ENCODE measurements at regions not wholly inside any gene's neighbourhood (a gene's known extent, or its start where the extent isn't known, plus 50 kb on each side); places are given as distances from the start of the nearest gene placed in this dataset.

DNA sequence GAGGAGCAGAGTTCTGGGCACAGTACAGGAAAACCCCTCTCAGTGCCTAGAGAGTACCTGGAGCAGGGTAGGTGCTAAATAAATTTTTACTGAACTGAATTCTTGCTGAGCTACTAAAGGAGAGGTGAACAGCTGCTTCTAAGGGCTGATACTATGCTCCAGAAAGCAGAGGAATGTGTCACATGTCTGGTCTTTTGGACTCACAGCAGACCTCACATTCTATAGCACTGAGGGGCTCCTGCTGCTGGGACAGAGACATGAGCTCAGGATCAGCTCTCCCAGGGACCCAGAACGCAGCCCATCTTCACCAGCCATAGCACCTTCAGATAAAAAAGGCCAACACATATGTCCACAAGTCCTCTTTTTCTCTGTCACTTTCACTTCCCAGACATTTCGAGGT lies 133.0 kb upstream of the KLF14 start:
- H3K9me3 ChIP-seq, result no peaks in the 10 kb centered on the region
- no peak overlapping the region for H3K4me3 ChIP-seq
- H3K4me1 ChIP-seq (ENCODE audit: control insufficient read depth in 1 of 2, low read depth in 2 of 2), result no peaks in the 10 kb centered on the region
- no peak overlapping the region for H3K27ac ChIP-seq
- ATAC-seq (ENCODE audit: insufficient number of reproducible peaks, low FRiP score, low read depth), result no peak
- H3K27me3 ChIP-seq (replicated peaks; ENCODE audit: insufficient read depth), result no peaks in the 10 kb centered on the region
- TF ChIP-seq CTCF (IDR thresholded peaks at IDR 0.05), result no peak
- H3K36me3 ChIP-seq, result peaks cover 44% of the 10 kb centered on the region
- DNase-seq (ENCODE audit: low spot score), result no peak

DNA sequence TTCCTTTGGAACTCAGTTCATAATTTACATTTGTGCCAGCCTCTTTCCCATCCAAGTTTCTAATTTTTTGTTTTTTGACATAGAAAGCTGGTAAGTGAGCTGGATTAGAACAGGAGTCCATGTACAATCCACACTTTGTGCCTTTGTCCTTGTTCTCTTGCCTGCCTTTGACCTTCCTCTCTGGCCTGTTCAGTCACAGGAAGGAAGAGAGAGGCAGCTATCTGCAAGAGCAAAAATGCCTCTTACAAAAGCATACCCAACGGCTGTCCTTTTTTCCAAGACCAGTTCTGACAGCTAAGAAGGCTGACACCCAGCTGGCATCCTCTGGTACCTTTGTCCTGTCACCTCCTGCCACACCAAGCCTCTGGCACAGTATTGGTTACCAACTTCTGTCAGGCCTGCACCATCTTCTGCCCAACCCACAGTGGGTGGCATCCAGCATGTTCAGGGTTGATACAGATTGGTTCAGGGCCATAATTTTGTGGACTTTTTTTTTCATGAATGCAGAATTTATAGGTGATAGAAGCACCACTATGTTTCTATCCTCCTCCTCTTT lies 133.7 kb upstream of the KLF14 start:
- H3K4me3 ChIP-seq, result no peak overlapping the region
- no peak overlapping the region for H3K27ac ChIP-seq
- no peaks in the 10 kb centered on the region for H3K4me1 ChIP-seq (ENCODE audit: control insufficient read depth in 1 of 2, low read depth in 2 of 2)
- H3K9me3 ChIP-seq, result no peaks in the 10 kb centered on the region
- H3K27me3 ChIP-seq (replicated peaks; ENCODE audit: insufficient read depth), result no peaks in the 10 kb centered on the region
- no peak for TF ChIP-seq CTCF (IDR thresholded peaks at IDR 0.05)
- DNase-seq (ENCODE audit: low spot score), result no peak
- no peak for ATAC-seq (ENCODE audit: insufficient number of reproducible peaks, low FRiP score, low read depth)
- H3K36me3 ChIP-seq, result peaks cover 49% of the 10 kb centered on the region

DNA sequence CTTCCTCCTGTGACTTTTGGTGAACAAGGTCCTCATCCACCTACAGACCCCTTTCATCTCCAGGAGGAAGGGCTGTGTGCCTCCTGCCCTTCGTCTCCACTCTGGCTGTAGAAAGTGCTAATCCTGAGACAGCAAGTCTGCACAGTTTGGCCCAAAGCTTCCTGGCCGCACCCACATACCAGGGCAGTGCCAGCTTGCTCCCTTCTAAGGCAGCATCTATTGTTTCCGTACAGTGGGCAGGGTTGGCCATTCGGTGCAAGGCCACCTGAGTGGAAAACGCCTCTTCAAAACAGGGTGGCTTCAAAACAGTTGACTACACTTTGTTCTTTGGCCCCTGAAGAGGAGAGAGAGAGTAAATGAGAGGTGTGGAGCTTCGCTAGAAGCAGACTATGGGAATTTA lies 134.1 kb upstream of the KLF14 start:
- H3K36me3 ChIP-seq, result peaks cover 49% of the 10 kb centered on the region
- DNase-seq (ENCODE audit: low spot score) (no peak), ATAC-seq (ENCODE audit: insufficient number of reproducible peaks, low FRiP score, low read depth) (no peak)
- H3K4me1 ChIP-seq (ENCODE audit: control insufficient read depth in 1 of 2, low read depth in 2 of 2), result no peaks in the 10 kb centered on the region
- no peaks in the 10 kb centered on the region for H3K27me3 ChIP-seq (replicated peaks; ENCODE audit: insufficient read depth)
- no peak for TF ChIP-seq CTCF (IDR thresholded peaks at IDR 0.05)
- no peaks in the 10 kb centered on the region for H3K9me3 ChIP-seq
- no peak overlapping the region for H3K4me3 ChIP-seq
- H3K27ac ChIP-seq, result no peak overlapping the region

GRCh38 chr7:130869918-130870317 lies 135.9 kb upstream of the KLF14 start:
- peaks cover 47% of the 10 kb centered on the region for H3K36me3 ChIP-seq
- H3K4me1 ChIP-seq (ENCODE audit: control insufficient read depth in 1 of 2, low read depth in 2 of 2), result peaks cover 0 to 6% of the 10 kb centered on the region in 2 donors
- TF ChIP-seq CTCF (IDR thresholded peaks at IDR 0.05), result no peak
- ATAC-seq (ENCODE audit: insufficient number of reproducible peaks, low FRiP score, low read depth) (no peak), DNase-seq (ENCODE audit: low spot score) (no peak)
- H3K4me3 ChIP-seq, result no peak overlapping the region
- H3K9me3 ChIP-seq, result no peaks in the 10 kb centered on the region
- H3K27me3 ChIP-seq (replicated peaks; ENCODE audit: insufficient read depth), result no peaks in the 10 kb centered on the region
- no peak overlapping the region for H3K27ac ChIP-seq

- H3K27ac ChIP-seq, result no peak overlapping the region
- H3K9me3 ChIP-seq, result no peaks in the 10 kb centered on the region
- H3K4me3 ChIP-seq, result no peak overlapping the region
- H3K4me1 ChIP-seq (ENCODE audit: control insufficient read depth in 1 of 2, low read depth in 2 of 2), result peaks cover 0 to 18% of the 10 kb centered on the region in 2 donors
- ATAC-seq (ENCODE audit: insufficient number of reproducible peaks, low FRiP score, low read depth), result no peak
- H3K36me3 ChIP-seq, result peaks cover 39% of the 10 kb centered on the region
- no peak for TF ChIP-seq CTCF (IDR thresholded peaks at IDR 0.05)
- no peaks in the 10 kb centered on the region for H3K27me3 ChIP-seq (replicated peaks; ENCODE audit: insufficient read depth)
- DNase-seq (ENCODE audit: low spot score), result no peak
These were observed 138.3 kb upstream of the KLF14 start for GRCh38 chr7:130872341-130872740.

Data from thoracic aorta (tissue), 2 donors.